Activated naive CD8-positive, alpha-beta T cell (primary cell): ENCODE measurements at regions not wholly inside any gene's neighbourhood (a gene's known extent, or its start where the extent isn't known, plus 50 kb on each side); places are given as distances from the start of the nearest gene placed in this dataset.

Experiments used
- H3K27ac Mint-ChIP-seq: one replicate; pipeline ENCODE4 v1.8.0; 2021; ENCODE audit warnings: mixed read lengths
- H3K27me3 Mint-ChIP-seq: one replicate; pipeline ENCODE4 v1.8.0; 2021; ENCODE audit warnings: mixed read lengths
- H3K36me3 Mint-ChIP-seq: one replicate; pipeline ENCODE4 v1.8.0; 2021; ENCODE audit warnings: mixed read lengths
- H3K4me1 Mint-ChIP-seq: one replicate; pipeline ENCODE4 v1.8.0; 2021; ENCODE audit warnings: low read depth, mixed read lengths
- H3K4me3 Mint-ChIP-seq: one replicate; pipeline ENCODE4 v1.8.0; 2021; ENCODE audit warnings: mild to moderate bottlenecking, mixed read lengths
- H3K9me3 Mint-ChIP-seq: one replicate; pipeline ENCODE4 v1.8.0; 2021; ENCODE audit warnings: low read depth, mixed read lengths

- H3K9me3 Mint-ChIP-seq, result no peaks in the 10 kb centered on the region
- H3K36me3 Mint-ChIP-seq, result no peaks in the 10 kb centered on the region
- H3K27me3 Mint-ChIP-seq, result no peaks in the 10 kb centered on the region
- H3K4me1 Mint-ChIP-seq, result peaks cover 39% of the 10 kb centered on the region
- no peak overlapping the region for H3K4me3 Mint-ChIP-seq
- H3K27ac Mint-ChIP-seq, result peak overlapping the region; percentile 56
Measured at GRCh38 chr7:142347091-142347490, 89.2 kb upstream of the PRSS58 start.

GRCh38 chr7:142345811-142346210, 88.0 kb upstream of the PRSS58 start:
- peak overlapping the region; percentile 66 for H3K4me3 Mint-ChIP-seq
- peaks cover 38% of the 10 kb centered on the region for H3K4me1 Mint-ChIP-seq
- H3K27ac Mint-ChIP-seq, result peak overlapping the region; percentile 76

GRCh38 chr7:142338633-142339501, 81.0 kb upstream of the PRSS58 start:
- Mint-ChIP-seq H3K9me3 (no peaks in the 10 kb centered on the region), H3K36me3 (no peaks in the 10 kb centered on the region), H3K27me3 (peaks cover 2% of the 10 kb centered on the region), H3K4me3 (no peak overlapping the region), H3K4me1 (peaks cover 25% of the 10 kb centered on the region), H3K27ac (peak overlapping the region; percentile 72)

More at GRCh38 chr7:142345811-142346210, 88.0 kb upstream of the PRSS58 start:
- H3K27me3 Mint-ChIP-seq, result no peaks in the 10 kb centered on the region
- no peaks in the 10 kb centered on the region for H3K36me3 Mint-ChIP-seq
- H3K9me3 Mint-ChIP-seq, result no peaks in the 10 kb centered on the region

- no peaks in the 10 kb centered on the region for H3K9me3 Mint-ChIP-seq
- H3K27ac Mint-ChIP-seq, result peak overlapping the region; percentile 76
- H3K27me3 Mint-ChIP-seq, result peaks cover 2% of the 10 kb centered on the region
- H3K4me1 Mint-ChIP-seq, result peaks cover 23% of the 10 kb centered on the region
- H3K4me3 Mint-ChIP-seq, result no peak overlapping the region
- H3K36me3 Mint-ChIP-seq, result no peaks in the 10 kb centered on the region
Measured at GRCh38 chr7:142337054-142338001, 79.5 kb upstream of the PRSS58 start.

- Mint-ChIP-seq H3K36me3 (no peaks in the 10 kb centered on the region), H3K4me3 (no peak overlapping the region), H3K4me1 (peaks cover 15% of the 10 kb centered on the region), H3K9me3 (no peaks in the 10 kb centered on the region), H3K27ac (no peak overlapping the region), H3K27me3 (peaks cover 4% of the 10 kb centered on the region)
Measured at GRCh38 chr7:142334806-142335205, 76.9 kb upstream of the PRSS58 start.

GRCh38 chr7:142334236-142334635, 76.4 kb upstream of the PRSS58 start:
- peaks cover 15% of the 10 kb centered on the region for H3K4me1 Mint-ChIP-seq
- H3K27me3 Mint-ChIP-seq, result peaks cover 6% of the 10 kb centered on the region
- no peaks in the 10 kb centered on the region for H3K9me3 Mint-ChIP-seq
- H3K27ac Mint-ChIP-seq, result no peak overlapping the region
- H3K4me3 Mint-ChIP-seq, result no peak overlapping the region
- H3K36me3 Mint-ChIP-seq, result no peaks in the 10 kb centered on the region

GRCh38 chr7:142332421-142332820, 74.6 kb upstream of the PRSS58 start:
- no peaks in the 10 kb centered on the region for H3K9me3 Mint-ChIP-seq
- peaks cover 8% of the 10 kb centered on the region for H3K27me3 Mint-ChIP-seq
- H3K36me3 Mint-ChIP-seq, result no peaks in the 10 kb centered on the region
- H3K4me1 Mint-ChIP-seq, result peaks cover 8% of the 10 kb centered on the region
- H3K4me3 Mint-ChIP-seq, result no peak overlapping the region
- H3K27ac Mint-ChIP-seq, result no peak overlapping the region

GRCh38 chr7:142331941-142332340, 74.1 kb upstream of the PRSS58 start:
- H3K27me3 Mint-ChIP-seq, result peaks cover 6% of the 10 kb centered on the region
- no peak overlapping the region for H3K27ac Mint-ChIP-seq
- no peaks in the 10 kb centered on the region for H3K36me3 Mint-ChIP-seq
- no peak overlapping the region for H3K4me3 Mint-ChIP-seq
- H3K9me3 Mint-ChIP-seq, result no peaks in the 10 kb centered on the region
- peaks cover 5% of the 10 kb centered on the region for H3K4me1 Mint-ChIP-seq

GRCh38 chr7:142329062-142329790, 71.4 kb upstream of the PRSS58 start:
- Mint-ChIP-seq H3K4me1 (peaks cover 13% of the 10 kb centered on the region), H3K27me3 (peaks cover 6% of the 10 kb centered on the region), H3K27ac (no peak overlapping the region), H3K36me3 (no peaks in the 10 kb centered on the region), H3K4me3 (no peak overlapping the region), H3K9me3 (no peaks in the 10 kb centered on the region)

GRCh38 chr7:142328551-142328950, 70.7 kb upstream of the PRSS58 start:
- H3K4me1 Mint-ChIP-seq, result peaks cover 19% of the 10 kb centered on the region
- H3K27ac Mint-ChIP-seq, result no peak overlapping the region
- peaks cover 6% of the 10 kb centered on the region for H3K27me3 Mint-ChIP-seq
- H3K9me3 Mint-ChIP-seq, result no peaks in the 10 kb centered on the region
- no peak overlapping the region for H3K4me3 Mint-ChIP-seq
- no peaks in the 10 kb centered on the region for H3K36me3 Mint-ChIP-seq

GRCh38 chr7:142327628-142328405, 70.0 kb upstream of the PRSS58 start:
- Mint-ChIP-seq H3K4me3 (no peak overlapping the region), H3K9me3 (no peaks in the 10 kb centered on the region), H3K4me1 (peaks cover 22% of the 10 kb centered on the region), H3K27ac (peak overlapping the region; percentile 80), H3K36me3 (no peaks in the 10 kb centered on the region), H3K27me3 (peaks cover 6% of the 10 kb centered on the region)

GRCh38 chr7:142323706-142324105, 65.8 kb upstream of the PRSS58 start:
- Mint-ChIP-seq H3K4me3 (peak overlapping the region; percentile 18), H3K36me3 (no peaks in the 10 kb centered on the region), H3K27me3 (peaks cover 3% of the 10 kb centered on the region), H3K4me1 (peaks cover 27% of the 10 kb centered on the region), H3K9me3 (no peaks in the 10 kb centered on the region), H3K27ac (peak overlapping the region; percentile 18)

- H3K27ac Mint-ChIP-seq, result peak overlapping the region; percentile 66
- H3K4me3 Mint-ChIP-seq, result peak overlapping the region; percentile 37
Measured at GRCh38 chr7:142321391-142321790, 63.5 kb upstream of the PRSS58 start.

GRCh38 chr7:142320883-142321282, 63.0 kb upstream of the PRSS58 start:
- H3K9me3 Mint-ChIP-seq, result no peaks in the 10 kb centered on the region
- H3K36me3 Mint-ChIP-seq, result no peaks in the 10 kb centered on the region
- peaks cover 7% of the 10 kb centered on the region for H3K27me3 Mint-ChIP-seq
- H3K27ac Mint-ChIP-seq, result peak overlapping the region; percentile 43
- peaks cover 24% of the 10 kb centered on the region for H3K4me1 Mint-ChIP-seq
- peak overlapping the region; percentile 63 for H3K4me3 Mint-ChIP-seq

More at GRCh38 chr7:142321391-142321790, 63.5 kb upstream of the PRSS58 start:
- H3K27me3 Mint-ChIP-seq, result peaks cover 7% of the 10 kb centered on the region
- no peaks in the 10 kb centered on the region for H3K9me3 Mint-ChIP-seq
- H3K36me3 Mint-ChIP-seq, result no peaks in the 10 kb centered on the region
- peaks cover 24% of the 10 kb centered on the region for H3K4me1 Mint-ChIP-seq
